WI38 (cell line): ENCODE measurements at regions not wholly inside any gene's neighbourhood (a gene's known extent, or its start where the extent isn't known, plus 50 kb on each side); places are given as distances from the start of the nearest gene placed in this dataset.

Experiments used
- H3K4me3 ChIP-seq: 2 replicates; pipeline ENCODE4 v1.5.1; 2011; ENCODE audit warnings: low read depth, mild to moderate bottlenecking, control low read depth, low read length
- TF ChIP-seq, protein P1 (sequence below): IDR thresholded peaks from 2 replicates; pipeline ENCODE4 v1.5.1; 2012; ENCODE audit warnings: low read depth, mild to moderate bottlenecking, control low read depth, low read length

DNA sequence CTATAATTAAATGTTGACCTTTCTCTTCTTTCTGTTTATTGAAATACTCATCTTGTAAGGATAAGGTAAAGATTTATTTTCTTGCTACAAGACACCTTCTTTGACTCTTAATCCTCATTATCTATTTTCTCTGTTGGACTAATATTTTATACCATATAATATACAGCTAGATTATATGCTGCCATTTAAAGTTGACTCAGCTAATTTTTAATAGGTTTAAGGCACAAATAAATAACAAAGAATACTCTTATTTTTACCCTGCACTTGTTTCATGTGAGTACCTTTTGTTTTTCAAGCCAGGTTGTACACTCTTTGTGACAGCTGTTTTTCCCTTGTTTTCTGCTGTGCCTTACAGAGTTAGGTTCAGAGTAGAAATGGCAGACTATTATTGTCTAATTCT lies 83.9 kb upstream of the ASCC3 start:
- no peak overlapping the region for H3K4me3 ChIP-seq
- TF ChIP-seq, protein P1, sequence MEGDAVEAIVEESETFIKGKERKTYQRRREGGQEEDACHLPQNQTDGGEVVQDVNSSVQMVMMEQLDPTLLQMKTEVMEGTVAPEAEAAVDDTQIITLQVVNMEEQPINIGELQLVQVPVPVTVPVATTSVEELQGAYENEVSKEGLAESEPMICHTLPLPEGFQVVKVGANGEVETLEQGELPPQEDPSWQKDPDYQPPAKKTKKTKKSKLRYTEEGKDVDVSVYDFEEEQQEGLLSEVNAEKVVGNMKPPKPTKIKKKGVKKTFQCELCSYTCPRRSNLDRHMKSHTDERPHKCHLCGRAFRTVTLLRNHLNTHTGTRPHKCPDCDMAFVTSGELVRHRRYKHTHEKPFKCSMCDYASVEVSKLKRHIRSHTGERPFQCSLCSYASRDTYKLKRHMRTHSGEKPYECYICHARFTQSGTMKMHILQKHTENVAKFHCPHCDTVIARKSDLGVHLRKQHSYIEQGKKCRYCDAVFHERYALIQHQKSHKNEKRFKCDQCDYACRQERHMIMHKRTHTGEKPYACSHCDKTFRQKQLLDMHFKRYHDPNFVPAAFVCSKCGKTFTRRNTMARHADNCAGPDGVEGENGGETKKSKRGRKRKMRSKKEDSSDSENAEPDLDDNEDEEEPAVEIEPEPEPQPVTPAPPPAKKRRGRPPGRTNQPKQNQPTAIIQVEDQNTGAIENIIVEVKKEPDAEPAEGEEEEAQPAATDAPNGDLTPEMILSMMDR, result no peak

GRCh38 chr6:100968949-100969348 lies 87.8 kb upstream of the ASCC3 start:
- TF ChIP-seq, protein P1, result no peak
- no peak overlapping the region for H3K4me3 ChIP-seq

DNA sequence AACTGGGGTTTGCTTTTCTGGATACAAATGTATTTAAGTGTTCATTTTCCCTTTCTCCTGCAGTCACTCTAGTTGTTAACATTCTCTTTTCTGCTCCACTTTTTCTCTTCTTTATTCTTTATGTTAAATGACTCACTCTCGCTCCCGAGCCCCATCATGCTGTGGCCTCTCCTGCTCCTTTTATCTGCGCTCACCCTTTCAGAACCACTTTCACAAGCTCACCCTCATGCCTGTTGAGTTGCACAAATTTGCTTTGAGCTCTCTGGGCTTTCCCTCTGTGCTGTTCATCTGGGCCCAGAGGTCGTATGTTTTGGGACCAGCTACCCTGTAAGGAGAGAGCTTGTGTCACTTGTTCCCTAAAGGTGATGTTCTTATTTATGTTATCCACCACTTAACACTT lies 98.1 kb upstream of the ASCC3 start:
- TF ChIP-seq, protein P1, result no peak
- no peak overlapping the region for H3K4me3 ChIP-seq

- H3K4me3 ChIP-seq, result no peak overlapping the region
- TF ChIP-seq, protein P1, result no peak
Observed at GRCh38 chr6:100980949-100981348, 99.8 kb upstream of the ASCC3 start.

DNA sequence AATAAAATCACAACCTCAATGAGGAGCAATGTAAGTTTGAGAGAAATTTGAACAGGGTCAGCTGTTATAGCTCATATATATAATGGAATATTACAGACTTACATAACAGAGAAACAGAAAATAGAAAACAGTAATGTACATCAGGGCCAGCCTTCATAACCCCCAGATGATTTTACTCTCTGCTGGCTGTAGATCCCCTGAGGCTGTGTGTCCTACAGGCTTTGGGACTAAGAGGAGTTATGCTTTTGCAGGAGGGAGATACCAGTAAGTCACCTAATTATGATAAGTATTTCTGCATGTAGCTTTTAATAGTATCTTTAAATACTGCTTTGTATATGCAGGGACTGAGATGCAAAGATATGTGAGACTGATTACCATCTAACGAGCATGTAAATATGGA lies 105.8 kb upstream of the ASCC3 start:
- TF ChIP-seq, protein P1, result no peak
- no peak overlapping the region for H3K4me3 ChIP-seq

DNA sequence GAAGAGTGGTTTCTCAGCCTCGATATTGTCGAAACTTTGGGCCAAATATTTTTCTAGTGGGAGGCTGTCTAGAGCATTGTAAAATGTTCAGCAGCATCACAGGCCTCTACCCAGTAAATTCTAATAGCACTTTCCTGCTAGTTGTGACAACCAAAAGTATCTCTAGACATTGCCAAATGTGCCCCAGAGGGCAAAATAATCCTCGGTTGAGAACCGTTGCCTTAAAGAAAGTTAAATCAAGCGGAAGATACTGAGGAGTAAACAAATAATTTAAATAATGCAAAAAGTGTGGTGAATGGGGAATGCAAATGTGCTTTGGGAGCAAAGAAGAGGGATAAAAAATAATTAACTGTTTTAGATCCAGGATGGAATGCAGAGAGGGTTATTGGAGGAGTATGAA lies 106.4 kb upstream of the ASCC3 start:
- TF ChIP-seq, protein P1, result no peak
- H3K4me3 ChIP-seq, result no peak overlapping the region

- no peak overlapping the region for H3K4me3 ChIP-seq
- TF ChIP-seq, protein P1, result no peak
Observed at GRCh38 chr6:100988391-100988984, 107.4 kb upstream of the ASCC3 start.
